H9 (cell line): ENCODE measurements at regions not wholly inside any gene's neighbourhood (a gene's known extent, or its start where the extent isn't known, plus 50 kb on each side); places are given as distances from the start of the nearest gene placed in this dataset.

Source experiments
- DNase-seq: peaks from one replicate; pipeline ENCODE4 v3.0.0-alpha.2; 2017
- H2AFZ ChIP-seq: one replicate; pipeline ENCODE4 v1.6.1; 2013; ENCODE audit warnings: mild to moderate bottlenecking, low read length, control low read depth, moderate library complexity
- H2AK5ac ChIP-seq: 2 replicates; pipeline ENCODE4 v1.6.1; 2013; ENCODE audit warnings: low read length, control low read depth, mixed read lengths; ENCODE audit not compliant: insufficient read length
- H2BK120ac ChIP-seq: one replicate; pipeline ENCODE4 v1.6.1; 2013; ENCODE audit warnings: low read depth, mild to moderate bottlenecking, low read length, control low read depth, inconsistent platforms; ENCODE audit not compliant: poor library complexity, severe bottlenecking
- H2BK12ac ChIP-seq: 2 replicates; pipeline ENCODE4 v1.6.1; 2013; ENCODE audit warnings: low read length, control low read depth, mixed read lengths, low read depth; ENCODE audit not compliant: insufficient read length
- H2BK15ac ChIP-seq: 2 replicates; pipeline ENCODE4 v1.6.1; 2013; ENCODE audit warnings: low read depth, low read length, control low read depth
- H2BK20ac ChIP-seq: one replicate; pipeline ENCODE4 v1.6.1; 2013; ENCODE audit warnings: low read depth, mild to moderate bottlenecking, low read length, control low read depth, inconsistent platforms; ENCODE audit not compliant: poor library complexity, severe bottlenecking
- H2BK5ac ChIP-seq: 2 replicates; pipeline ENCODE4 v1.6.1; 2013; ENCODE audit warnings: low read length, control low read depth, mixed read lengths; ENCODE audit not compliant: insufficient read length
- H3K14ac ChIP-seq: 2 replicates; pipeline ENCODE4 v1.6.1; 2013; ENCODE audit warnings: low read length, control low read depth; ENCODE audit not compliant: insufficient read depth
- H3K18ac ChIP-seq: 2 replicates; pipeline ENCODE4 v1.6.1; 2013; ENCODE audit warnings: low read depth, mild to moderate bottlenecking, mixed read lengths, low read length, control low read depth; ENCODE audit not compliant: insufficient read length
- H3K23ac ChIP-seq: 2 replicates; pipeline ENCODE4 v1.6.1; 2013; ENCODE audit warnings: low read length, control low read depth, mixed read lengths, low read depth; ENCODE audit not compliant: insufficient read length
- H3K23me2 ChIP-seq: 2 replicates; pipeline ENCODE4 v1.6.1; 2013; ENCODE audit warnings: low read depth, mild to moderate bottlenecking, mixed read lengths, low read length, control low read depth; ENCODE audit not compliant: insufficient read length, poor library complexity, severe bottlenecking
- H3K27ac ChIP-seq: 2 replicates; pipeline ENCODE4 v1.5.1; 2013; ENCODE audit warnings: low read length, control low read depth, mixed read lengths, low read depth; ENCODE audit not compliant: insufficient read length
- H3K27me3 ChIP-seq: 2 replicates; pipeline ENCODE4 v1.6.1; 2013; ENCODE audit warnings: low read length, control low read depth, inconsistent platforms; ENCODE audit not compliant: insufficient read depth
- H3K4ac ChIP-seq: 2 replicates; pipeline ENCODE4 v1.6.1; 2013; ENCODE audit warnings: low read depth, mild to moderate bottlenecking, control low read depth, inconsistent platforms, low read length, moderate library complexity
- H3K4me1 ChIP-seq: 2 replicates; pipeline ENCODE4 v1.6.1; 2013; ENCODE audit warnings: low read length, control low read depth, inconsistent platforms; ENCODE audit not compliant: insufficient read depth
- H3K4me2 ChIP-seq: 2 replicates; pipeline ENCODE4 v1.6.1; 2013; ENCODE audit warnings: low read length, control low read depth, mixed read lengths; ENCODE audit not compliant: insufficient read length, insufficient read depth
- H3K56ac ChIP-seq: 2 replicates; pipeline ENCODE4 v1.6.1; 2013; ENCODE audit warnings: low read depth, mild to moderate bottlenecking, mixed read lengths, low read length, control low read depth; ENCODE audit not compliant: insufficient read length
- H3K79me1 ChIP-seq: 2 replicates; pipeline ENCODE4 v1.6.1; 2013; ENCODE audit warnings: low read depth, mild to moderate bottlenecking, moderate library complexity, low read length, control low read depth, inconsistent platforms; ENCODE audit not compliant: insufficient read depth, poor library complexity, severe bottlenecking
- H3K79me2 ChIP-seq: 2 replicates; pipeline ENCODE4 v1.6.1; 2013; ENCODE audit warnings: low read length, control low read depth, inconsistent platforms; ENCODE audit not compliant: insufficient read depth
- H3K9ac ChIP-seq: 2 replicates; pipeline ENCODE4 v1.6.1; 2013; ENCODE audit warnings: low read length, control low read depth, mixed read lengths; ENCODE audit not compliant: insufficient read length; ENCODE audit errors: extremely low read depth
- H3K9me3 ChIP-seq: one replicate; pipeline ENCODE4 v1.6.1; 2013; ENCODE audit warnings: low read depth, low read length, inconsistent platforms; ENCODE audit not compliant: control insufficient read depth
- H3T11ph ChIP-seq: one replicate; pipeline ENCODE4 v1.6.1; 2013; ENCODE audit warnings: mild to moderate bottlenecking, low read length, control low read depth, inconsistent platforms
- H4K20me1 ChIP-seq: one replicate; pipeline ENCODE4 v1.6.1; 2013; ENCODE audit not compliant: control insufficient read depth, insufficient read length, insufficient read depth
- H4K5ac ChIP-seq: 2 replicates; pipeline ENCODE4 v1.6.1; 2013; ENCODE audit warnings: low read depth, mild to moderate bottlenecking, mixed read lengths, low read length, control low read depth; ENCODE audit not compliant: insufficient read length
- H4K8ac ChIP-seq: replicated peaks from 2 replicates; pipeline ENCODE4 v1.6.1; 2013; ENCODE audit warnings: low read length, control low read depth, mixed read lengths, low read depth; ENCODE audit not compliant: insufficient read length
- H4K91ac ChIP-seq: 2 replicates; pipeline ENCODE4 v1.6.1; 2013; ENCODE audit warnings: low read depth, mild to moderate bottlenecking, moderate library complexity, mixed read lengths, low read length, control low read depth; ENCODE audit not compliant: insufficient read length
- H3K27ac Mint-ChIP-seq, 3 experiments: 2 replicates in 2 of 3; 3 replicates in 1 of 3; pipeline ENCODE4 v1.8.0; 2020 to 2021; ENCODE audit warnings: mixed read lengths in 3 of 3, mild to moderate bottlenecking in 1 of 3, moderate library complexity in 1 of 3
- H3K27me3 Mint-ChIP-seq: 2 replicates; pipeline ENCODE4 v1.8.0; 2021; ENCODE audit warnings: low read depth, mild to moderate bottlenecking, moderate library complexity, mixed read lengths
- H3K36me3 Mint-ChIP-seq, 3 experiments: 2 replicates in 2 of 3; 3 replicates in 1 of 3; pipeline ENCODE4 v1.8.0; 2020 to 2021; ENCODE audit warnings: low read depth in 3 of 3, mixed read lengths in 3 of 3; ENCODE audit not compliant: insufficient read depth in 1 of 3
- H3K4me1 Mint-ChIP-seq, 2 experiments: 2 replicates each; pipeline ENCODE4 v1.8.0; 2020; ENCODE audit warnings: mixed read lengths in 2 of 2
- H3K4me3 Mint-ChIP-seq, 2 experiments: 2 replicates in 1 of 2; 3 replicates in 1 of 2; pipeline ENCODE4 v1.8.0; 2020 to 2021; ENCODE audit warnings: mild to moderate bottlenecking in 2 of 2, mixed read lengths in 2 of 2, moderate library complexity in 1 of 2
- H3K9me3 Mint-ChIP-seq, 2 experiments: 2 replicates in 1 of 2; 3 replicates in 1 of 2; pipeline ENCODE4 v1.8.0; 2020; ENCODE audit warnings: mild to moderate bottlenecking in 2 of 2, mixed read lengths in 2 of 2, moderate library complexity in 1 of 2
- WGBS: extraction: QIAGEN DNeasy Blood & Tissue Kit; methylation state at CpG from one replicate; pipeline ENCODE4 v1.1.7; 2013; ENCODE audit warnings: missing lambda C conversion rate, low lambda C conversion rate, mixed read lengths; ENCODE audit not compliant: insufficient read length; ENCODE audit errors: extremely low coverage; 5-methylcytosine and 5-hydroxymethylcytosine counted together
- TF ChIP-seq, protein P1 (sequence below): fragments of 200-600 bp; sonication (generic); conservative IDR thresholded peaks from 3 replicates; pipeline ENCODE4 v1.8.0; 2021; ENCODE audit warnings: antibody characterized with exemption, mild to moderate bottlenecking

DNA sequence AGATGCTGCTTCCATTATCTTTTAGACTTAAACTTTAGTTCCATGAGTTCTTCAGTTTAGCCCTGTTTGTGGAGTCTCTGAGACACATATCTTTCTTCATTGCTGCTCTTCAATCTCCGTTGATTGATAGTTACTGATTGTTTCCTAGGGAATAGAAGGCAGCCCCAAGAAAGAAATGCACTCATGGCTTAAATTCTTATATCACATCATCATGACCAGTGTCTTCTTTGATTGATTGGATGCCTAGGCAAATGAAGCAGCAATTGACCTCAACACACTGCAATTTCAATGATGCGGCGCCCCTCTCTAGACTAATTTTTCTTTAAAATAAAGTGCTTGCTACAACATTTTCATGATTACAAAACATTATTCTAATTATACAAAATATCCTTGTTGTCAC lies 576.5 kb upstream of the VSTM2A start:
- Mint-ChIP-seq H3K9me3 (peaks cover 7 to 8% of the 10 kb centered on the region in 2 experiments; a peak in 4 of 5 replicates), H3K27me3 (no peaks in the 10 kb centered on the region; the same call in 1 of the 2 replicates), H3K36me3 (peaks cover 0 to 2% (median 0%) of the 10 kb centered on the region in 3 experiments; a peak in 2 of 7 replicates), H3K27ac (no peak overlapping the region), H3K4me1 (no peaks in the 10 kb centered on the region), H3K4me3 (no peak overlapping the region)
- Histone ChIP-seq H3K56ac (no peak overlapping the region), H3K23me2 (no peaks in the 10 kb centered on the region), H3K79me2 (no peaks in the 10 kb centered on the region; the same call in 1 of the 2 replicates), H3K4me1 (no peaks in the 10 kb centered on the region), H2BK15ac (no peak overlapping the region), H3K9ac (no peak overlapping the region), H3K79me1 (no peaks in the 10 kb centered on the region), H4K5ac (no peak overlapping the region), H2BK20ac (no peak overlapping the region), H3K23ac (no peak overlapping the region), H2AFZ (no peak overlapping the region), H3K18ac (no peak overlapping the region), H3K14ac (no peak overlapping the region), H4K20me1 (no peaks in the 10 kb centered on the region), H3T11ph (no peak overlapping the region), H2BK120ac (no peak overlapping the region), H4K8ac (no peak overlapping the region), H3K9me3 (no peaks in the 10 kb centered on the region), H3K27ac (no peak overlapping the region), H3K4me2 (no peak overlapping the region), H3K4ac (no peak overlapping the region), H2BK5ac (no peak overlapping the region), H2BK12ac (no peak overlapping the region), H3K27me3 (no peaks in the 10 kb centered on the region), H2AK5ac (no peak overlapping the region), H4K91ac (no peak overlapping the region)
- no CpG with 5 or more reads among the region's 3 CpGs for WGBS
- no peak for DNase-seq
- TF ChIP-seq, protein P1, sequence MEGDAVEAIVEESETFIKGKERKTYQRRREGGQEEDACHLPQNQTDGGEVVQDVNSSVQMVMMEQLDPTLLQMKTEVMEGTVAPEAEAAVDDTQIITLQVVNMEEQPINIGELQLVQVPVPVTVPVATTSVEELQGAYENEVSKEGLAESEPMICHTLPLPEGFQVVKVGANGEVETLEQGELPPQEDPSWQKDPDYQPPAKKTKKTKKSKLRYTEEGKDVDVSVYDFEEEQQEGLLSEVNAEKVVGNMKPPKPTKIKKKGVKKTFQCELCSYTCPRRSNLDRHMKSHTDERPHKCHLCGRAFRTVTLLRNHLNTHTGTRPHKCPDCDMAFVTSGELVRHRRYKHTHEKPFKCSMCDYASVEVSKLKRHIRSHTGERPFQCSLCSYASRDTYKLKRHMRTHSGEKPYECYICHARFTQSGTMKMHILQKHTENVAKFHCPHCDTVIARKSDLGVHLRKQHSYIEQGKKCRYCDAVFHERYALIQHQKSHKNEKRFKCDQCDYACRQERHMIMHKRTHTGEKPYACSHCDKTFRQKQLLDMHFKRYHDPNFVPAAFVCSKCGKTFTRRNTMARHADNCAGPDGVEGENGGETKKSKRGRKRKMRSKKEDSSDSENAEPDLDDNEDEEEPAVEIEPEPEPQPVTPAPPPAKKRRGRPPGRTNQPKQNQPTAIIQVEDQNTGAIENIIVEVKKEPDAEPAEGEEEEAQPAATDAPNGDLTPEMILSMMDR: no peak
